T-cell (primary cell): ENCODE measurements at regions not wholly inside any gene's neighbourhood (a gene's known extent, or its start where the extent isn't known, plus 50 kb on each side); places are given as distances from the start of the nearest gene placed in this dataset.

ENCODE experiments used
- ATAC-seq, 4 experiments: fragments of 200-7000 bp in 3 of 4; fragments of 150-1000 bp in 1 of 4; cut with Tn5 transposase; replicated peaks in 1 of 4; 1 replicate in 3 of 4; 2 replicates in 1 of 4; pipeline ENCODE4 v1.10.0; 2021; ENCODE audit warnings: moderate library complexity in 3 of 4, mild to moderate bottlenecking in 2 of 4, moderate number of reproducible peaks in 1 of 4
- CTCF ChIA-PET, 2 donors: fragments of 300-600 bp; sonication (Branson Sonifier 250); formaldehyde crosslinking; loops; one replicate each; lab custom pipeline; 2022; ENCODE audit warnings: antibody characterized with exemption in 2 of 2; lab: Charles Lee
- POLR2A ChIA-PET, 2 donors: fragments of 300-600 bp; sonication (Branson Sonifier 250); formaldehyde crosslinking; loops; one replicate each; lab custom pipeline; 2022; ENCODE audit warnings: antibody characterized with exemption in 2 of 2; lab: Charles Lee
- DNase-seq, 35 experiments: peaks; one replicate each; pipeline versions ENCODE4 v3.0.0 to v3.0.0-alpha.2; 2013 to 2023
- H3K27ac ChIP-seq: one replicate; pipeline ENCODE4 v1.5.1; 2013; ENCODE audit warnings: low read length
- H3K27me3 ChIP-seq, 2 experiments: replicated peaks in 1 of 2; 1 replicate in 1 of 2; 2 replicates in 1 of 2; pipeline versions ENCODE4 v1.6.1 to v1.7.0; 2013; ENCODE audit warnings: low read length in 1 of 2, mixed read lengths in 1 of 2; ENCODE audit not compliant: control insufficient read depth in 2 of 2, insufficient read depth in 2 of 2; ENCODE audit errors: extremely low read depth in 1 of 2
- H3K36me3 ChIP-seq, 2 donors: 1 replicate in 1 of 2; 2 replicates in 1 of 2; pipeline versions ENCODE4 v1.6.1 to v1.7.0; 2013; ENCODE audit warnings: low read length in 1 of 2; ENCODE audit not compliant: control insufficient read depth in 2 of 2, insufficient read depth in 1 of 2; ENCODE audit errors: extremely low read depth in 1 of 2
- H3K4me1 ChIP-seq, 2 experiments: 1 replicate in 1 of 2; 2 replicates in 1 of 2; pipeline versions ENCODE4 v1.6.1 to v1.7.0; 2013; ENCODE audit warnings: low read length in 2 of 2, mixed read lengths in 1 of 2; ENCODE audit not compliant: insufficient read depth in 2 of 2, control insufficient read depth in 1 of 2; ENCODE audit errors: extremely low read depth in 1 of 2
- H3K4me3 ChIP-seq, 2 donors: 1 replicate in 1 of 2; 2 replicates in 1 of 2; pipeline versions ENCODE4 v1.5.1 to v1.7.0; 2013; ENCODE audit warnings: mild to moderate bottlenecking in 2 of 2, low read length in 1 of 2, moderate library complexity in 1 of 2; ENCODE audit not compliant: control insufficient read depth in 1 of 2; ENCODE audit errors: extremely low read depth in 1 of 2
- H3K9me3 ChIP-seq: 2 replicates; pipeline ENCODE4 v1.7.0; 2013
- H3K27ac Mint-ChIP-seq, 2 donors: one replicate each; pipeline ENCODE4 v1.8.0; 2020 to 2021; ENCODE audit warnings: mild to moderate bottlenecking in 2 of 2, mixed read lengths in 2 of 2
- H3K27me3 Mint-ChIP-seq, 2 donors: one replicate each; pipeline ENCODE4 v1.8.0; 2021 to 2022; ENCODE audit warnings: mixed read lengths in 2 of 2
- H3K36me3 Mint-ChIP-seq: one replicate; pipeline ENCODE4 v1.8.0; 2021; ENCODE audit warnings: mixed read lengths
- H3K4me1 Mint-ChIP-seq, 3 donors: one replicate each; pipeline ENCODE4 v1.8.0; 2020 to 2022; ENCODE audit warnings: mixed read lengths in 3 of 3, mild to moderate bottlenecking in 1 of 3
- H3K4me3 Mint-ChIP-seq, 3 donors: one replicate each; pipeline ENCODE4 v1.8.0; 2020 to 2022; ENCODE audit warnings: mild to moderate bottlenecking in 3 of 3, mixed read lengths in 3 of 3, moderate library complexity in 3 of 3
- H3K9me3 Mint-ChIP-seq, 3 donors: one replicate each; pipeline ENCODE4 v1.8.0; 2020 to 2022; ENCODE audit warnings: mixed read lengths in 3 of 3
- WGBS: methylation state at CpG from one replicate; pipeline ENCODE4 v1.1.5; 2013; ENCODE audit warnings: missing lambda C conversion rate; ENCODE audit not compliant: insufficient coverage; 5-methylcytosine and 5-hydroxymethylcytosine counted together

GRCh38 chr14:34036319-34036766 lies 85.5 kb upstream of the EGLN3 start:
- Mint-ChIP-seq H3K27me3 (no peaks in the 10 kb centered on the region), H3K27ac (no peak overlapping the region), H3K9me3 (no peaks in the 10 kb centered on the region), H3K36me3 (no peaks in the 10 kb centered on the region), H3K4me1 (peaks cover 3 to 26% (median 3%) of the 10 kb centered on the region in 3 donors), H3K4me3 (no peak overlapping the region)
- ATAC-seq (no peak), DNase-seq (no peak)
- no peak overlapping the region for H3K4me3 ChIP-seq
- H3K27ac ChIP-seq: no peak overlapping the region
- CTCF ChIA-PET: no interaction called here
- POLR2A ChIA-PET: no interaction called here
- WGBS: no CpG with 5 or more reads among the region's 2 CpGs
- H3K27me3 ChIP-seq: no peaks in the 10 kb centered on the region
- H3K36me3 ChIP-seq: no peaks in the 10 kb centered on the region
- no peaks in the 10 kb centered on the region for H3K4me1 ChIP-seq
- no peaks in the 10 kb centered on the region for H3K9me3 ChIP-seq

GRCh38 chr14:34035934-34036250 lies 85.0 kb upstream of the EGLN3 start:
- Histone ChIP-seq H3K4me1 (no peaks in the 10 kb centered on the region), H3K36me3 (no peaks in the 10 kb centered on the region), H3K4me3 (no peak overlapping the region), H3K27me3 (no peaks in the 10 kb centered on the region), H3K9me3 (no peaks in the 10 kb centered on the region), H3K27ac (no peak overlapping the region)
- H3K36me3 Mint-ChIP-seq: no peaks in the 10 kb centered on the region
- no peaks in the 10 kb centered on the region for H3K27me3 Mint-ChIP-seq
- ChIA-PET POLR2A (interaction anchor here in 1 of 2 donors (0.6 kb wide), 1 partner anchor 8 kb away, joined by 8 read pairs; no protein-coding TSS in a partner anchor), CTCF (no interaction called here)
- no CpG with 5 or more reads among the region's 1 CpG for WGBS
- H3K4me1 Mint-ChIP-seq: peaks cover 0 to 23% (median 3%) of the 10 kb centered on the region in 3 donors
- no peak overlapping the region for H3K27ac Mint-ChIP-seq
- no peak for DNase-seq
- ATAC-seq: no peak
- H3K9me3 Mint-ChIP-seq: no peaks in the 10 kb centered on the region
- no peak overlapping the region for H3K4me3 Mint-ChIP-seq

GRCh38 chr14:34035177-34035933 lies 84.5 kb upstream of the EGLN3 start:
- ChIA-PET POLR2A (interaction anchor here in 1 of 2 donors (0.6 kb wide), 1 partner anchor 8 kb away, joined by 8 read pairs; no protein-coding TSS in a partner anchor), CTCF (no interaction called here)
- H3K9me3 Mint-ChIP-seq: no peaks in the 10 kb centered on the region
- H3K27me3 Mint-ChIP-seq: no peaks in the 10 kb centered on the region
- WGBS: 90% methylated on average over 10 of the region's 10 CpGs
- H3K4me3 ChIP-seq: no peak overlapping the region
- H3K9me3 ChIP-seq: no peaks in the 10 kb centered on the region
- H3K27ac Mint-ChIP-seq: no peak overlapping the region
- H3K4me3 Mint-ChIP-seq: no peak overlapping the region
- no peak overlapping the region for H3K27ac ChIP-seq
- H3K36me3 ChIP-seq: no peaks in the 10 kb centered on the region
- H3K4me1 ChIP-seq: no peaks in the 10 kb centered on the region
- no peaks in the 10 kb centered on the region for H3K36me3 Mint-ChIP-seq
- no peaks in the 10 kb centered on the region for H3K27me3 ChIP-seq
- DNase-seq (no peak), ATAC-seq (no peak)
- peaks cover 0 to 20% (median 1%) of the 10 kb centered on the region in 3 donors for H3K4me1 Mint-ChIP-seq

- no peaks in the 10 kb centered on the region for H3K27me3 ChIP-seq
- 94% methylated on average over 5 of the region's 11 CpGs for WGBS
- H3K9me3 Mint-ChIP-seq: no peaks in the 10 kb centered on the region
- no peaks in the 10 kb centered on the region for H3K36me3 Mint-ChIP-seq
- H3K27me3 Mint-ChIP-seq: no peaks in the 10 kb centered on the region
- ChIA-PET POLR2A (no interaction called here), CTCF (no interaction called here)
- DNase-seq (no peak), ATAC-seq (no peak)
- peaks cover 0 to 17% (median 0%) of the 10 kb centered on the region in 3 donors for H3K4me1 Mint-ChIP-seq
- no peaks in the 10 kb centered on the region for H3K9me3 ChIP-seq
- no peaks in the 10 kb centered on the region for H3K36me3 ChIP-seq
- no peak overlapping the region for H3K27ac ChIP-seq
- H3K4me1 ChIP-seq: no peaks in the 10 kb centered on the region
- no peak overlapping the region for H3K27ac Mint-ChIP-seq
- no peak overlapping the region for H3K4me3 Mint-ChIP-seq
- H3K4me3 ChIP-seq: no peak overlapping the region
Measured at GRCh38 chr14:34034447-34035176, 83.7 kb upstream of the EGLN3 start.

- no peaks in the 10 kb centered on the region for H3K27me3 Mint-ChIP-seq
- no peak overlapping the region for H3K4me3 Mint-ChIP-seq
- no peak overlapping the region for H3K27ac Mint-ChIP-seq
- H3K4me1 Mint-ChIP-seq: peaks cover 0 to 3% (median 0%) of the 10 kb centered on the region in 3 donors
- no peaks in the 10 kb centered on the region for H3K36me3 Mint-ChIP-seq
- Histone ChIP-seq H3K9me3 (no peaks in the 10 kb centered on the region), H3K27ac (no peak overlapping the region), H3K36me3 (no peaks in the 10 kb centered on the region), H3K27me3 (no peaks in the 10 kb centered on the region), H3K4me1 (no peaks in the 10 kb centered on the region), H3K4me3 (no peak overlapping the region)
- ChIA-PET CTCF (no interaction called here), POLR2A (no interaction called here)
- H3K9me3 Mint-ChIP-seq: no peaks in the 10 kb centered on the region
- ATAC-seq (no peak), DNase-seq (no peak)
- 95% methylated on average over 2 of the region's 5 CpGs for WGBS
Measured at GRCh38 chr14:34032720-34033119, 81.8 kb upstream of the EGLN3 start.

GRCh38 chr14:34030864-34031263 lies 80.0 kb upstream of the EGLN3 start:
- H3K36me3 ChIP-seq: no peaks in the 10 kb centered on the region
- no peaks in the 10 kb centered on the region for H3K9me3 ChIP-seq
- Mint-ChIP-seq H3K36me3 (no peaks in the 10 kb centered on the region), H3K27me3 (no peaks in the 10 kb centered on the region), H3K4me1 (peaks cover 0 to 5% (median 0%) of the 10 kb centered on the region in 3 donors), H3K9me3 (no peaks in the 10 kb centered on the region), H3K4me3 (no peak overlapping the region), H3K27ac (no peak overlapping the region)
- CTCF ChIA-PET: no interaction called here
- POLR2A ChIA-PET: no interaction called here
- DNase-seq (no peak), ATAC-seq (no peak)
- H3K4me1 ChIP-seq: no peaks in the 10 kb centered on the region
- no peak overlapping the region for H3K27ac ChIP-seq
- H3K27me3 ChIP-seq: no peaks in the 10 kb centered on the region
- no peak overlapping the region for H3K4me3 ChIP-seq
- WGBS: 89% methylated on average over 1 of the region's 1 CpG
